ENCODE measurements at regions not wholly inside any gene's neighbourhood (a gene's known extent, or its start where the extent isn't known, plus 50 kb on each side); places are given as distances from the start of the nearest gene placed in this dataset.

DNA sequence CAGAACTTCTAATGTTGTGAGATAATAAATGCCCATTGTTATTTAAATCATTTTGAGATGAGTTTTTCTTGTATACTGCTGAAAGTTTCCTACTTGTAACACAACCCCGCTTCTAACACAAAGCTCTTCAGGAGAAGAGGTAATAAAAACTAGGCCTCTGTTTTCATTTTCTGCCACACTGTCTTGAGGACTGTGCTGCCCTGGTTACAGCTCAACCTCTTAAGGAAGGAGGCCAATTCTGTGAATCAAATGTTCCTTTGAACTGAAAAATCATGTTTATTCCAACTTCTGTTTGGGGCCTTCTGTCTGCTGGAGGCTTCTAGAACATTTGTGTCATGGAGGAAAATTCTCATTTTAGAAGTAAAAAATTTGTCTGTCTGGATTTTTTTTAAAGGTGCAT lies 100.3 kb downstream of the LRIG3 start:
- H2AFZ ChIP-seq (ENCODE audit: low read depth, low read length) = no peak overlapping the region
- no peak overlapping the region for H3K9ac ChIP-seq (ENCODE audit: low read length)
- H3K27ac ChIP-seq (ENCODE audit: low read length) = no peak overlapping the region

More for the DNA sequence above, 100.3 kb downstream of the LRIG3 start:
- no peaks in the 10 kb centered on the region for H3K4me1 ChIP-seq (ENCODE audit: low read length)
- no peaks in the 10 kb centered on the region for H3K9me3 ChIP-seq (ENCODE audit: insufficient read depth, low read length)
- H3K27me3 ChIP-seq (ENCODE audit: low read depth, low read length) = no peaks in the 10 kb centered on the region
- TF ChIP-seq, protein P1, sequence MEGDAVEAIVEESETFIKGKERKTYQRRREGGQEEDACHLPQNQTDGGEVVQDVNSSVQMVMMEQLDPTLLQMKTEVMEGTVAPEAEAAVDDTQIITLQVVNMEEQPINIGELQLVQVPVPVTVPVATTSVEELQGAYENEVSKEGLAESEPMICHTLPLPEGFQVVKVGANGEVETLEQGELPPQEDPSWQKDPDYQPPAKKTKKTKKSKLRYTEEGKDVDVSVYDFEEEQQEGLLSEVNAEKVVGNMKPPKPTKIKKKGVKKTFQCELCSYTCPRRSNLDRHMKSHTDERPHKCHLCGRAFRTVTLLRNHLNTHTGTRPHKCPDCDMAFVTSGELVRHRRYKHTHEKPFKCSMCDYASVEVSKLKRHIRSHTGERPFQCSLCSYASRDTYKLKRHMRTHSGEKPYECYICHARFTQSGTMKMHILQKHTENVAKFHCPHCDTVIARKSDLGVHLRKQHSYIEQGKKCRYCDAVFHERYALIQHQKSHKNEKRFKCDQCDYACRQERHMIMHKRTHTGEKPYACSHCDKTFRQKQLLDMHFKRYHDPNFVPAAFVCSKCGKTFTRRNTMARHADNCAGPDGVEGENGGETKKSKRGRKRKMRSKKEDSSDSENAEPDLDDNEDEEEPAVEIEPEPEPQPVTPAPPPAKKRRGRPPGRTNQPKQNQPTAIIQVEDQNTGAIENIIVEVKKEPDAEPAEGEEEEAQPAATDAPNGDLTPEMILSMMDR (IDR thresholded peaks at IDR 0.05; ENCODE audit: low read depth, low read length) = no peak
- no peak for TF ChIP-seq EZH2phosphoT487 (IDR thresholded peaks at IDR 0.05; ENCODE audit: low read depth)
- H3K4me3 ChIP-seq (ENCODE audit: low read length) = no peak overlapping the region
- H3K79me2 ChIP-seq (ENCODE audit: low read length) = no peaks in the 10 kb centered on the region
- H3K4me2 ChIP-seq (ENCODE audit: low read length) = no peak overlapping the region
- no peaks in the 10 kb centered on the region for H3K36me3 ChIP-seq (replicated peaks; ENCODE audit: low read depth, low read length)
- H4K20me1 ChIP-seq (ENCODE audit: insufficient read depth, low read length) = no peaks in the 10 kb centered on the region
